ENCODE measurements at regions not wholly inside any gene's neighbourhood (a gene's known extent, or its start where the extent isn't known, plus 50 kb on each side); places are given as distances from the start of the nearest gene placed in this dataset.

- TF ChIP-seq ZBTB1 (CRISPR knock-in tag; IDR thresholded peaks at IDR 0.05; ENCODE audit: borderline replicate concordance), result no peak
- TF ChIP-seq PHF21A (CRISPR knock-in tag; IDR thresholded peaks at IDR 0.05), result no peak
- TF ChIP-seq, protein P1, sequence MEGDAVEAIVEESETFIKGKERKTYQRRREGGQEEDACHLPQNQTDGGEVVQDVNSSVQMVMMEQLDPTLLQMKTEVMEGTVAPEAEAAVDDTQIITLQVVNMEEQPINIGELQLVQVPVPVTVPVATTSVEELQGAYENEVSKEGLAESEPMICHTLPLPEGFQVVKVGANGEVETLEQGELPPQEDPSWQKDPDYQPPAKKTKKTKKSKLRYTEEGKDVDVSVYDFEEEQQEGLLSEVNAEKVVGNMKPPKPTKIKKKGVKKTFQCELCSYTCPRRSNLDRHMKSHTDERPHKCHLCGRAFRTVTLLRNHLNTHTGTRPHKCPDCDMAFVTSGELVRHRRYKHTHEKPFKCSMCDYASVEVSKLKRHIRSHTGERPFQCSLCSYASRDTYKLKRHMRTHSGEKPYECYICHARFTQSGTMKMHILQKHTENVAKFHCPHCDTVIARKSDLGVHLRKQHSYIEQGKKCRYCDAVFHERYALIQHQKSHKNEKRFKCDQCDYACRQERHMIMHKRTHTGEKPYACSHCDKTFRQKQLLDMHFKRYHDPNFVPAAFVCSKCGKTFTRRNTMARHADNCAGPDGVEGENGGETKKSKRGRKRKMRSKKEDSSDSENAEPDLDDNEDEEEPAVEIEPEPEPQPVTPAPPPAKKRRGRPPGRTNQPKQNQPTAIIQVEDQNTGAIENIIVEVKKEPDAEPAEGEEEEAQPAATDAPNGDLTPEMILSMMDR (CRISPR knock-in tag; IDR thresholded peaks at IDR 0.05), result no peak
- no peak for TF ChIP-seq DR1 (CRISPR knock-in tag; IDR thresholded peaks at IDR 0.05)
- TF ChIP-seq NFRKB (IDR thresholded peaks at IDR 0.05), result no peak
- TF ChIP-seq ZSCAN31 (CRISPR knock-in tag; IDR thresholded peaks at IDR 0.05; ENCODE audit: low read depth), result no peak
- no peak for TF ChIP-seq ARID2 (CRISPR knock-in tag; IDR thresholded peaks at IDR 0.05; ENCODE audit: borderline replicate concordance)
- TF ChIP-seq POLR2A (IDR thresholded peaks at IDR 0.05; ENCODE audit: insufficient read depth in 1 of 2, low read depth in 2 of 2, low read length in 2 of 2), result no peak
- no peak for TF ChIP-seq KDM1A (CRISPR knock-in tag; IDR thresholded peaks at IDR 0.05)
- TF ChIP-seq, protein P2, sequence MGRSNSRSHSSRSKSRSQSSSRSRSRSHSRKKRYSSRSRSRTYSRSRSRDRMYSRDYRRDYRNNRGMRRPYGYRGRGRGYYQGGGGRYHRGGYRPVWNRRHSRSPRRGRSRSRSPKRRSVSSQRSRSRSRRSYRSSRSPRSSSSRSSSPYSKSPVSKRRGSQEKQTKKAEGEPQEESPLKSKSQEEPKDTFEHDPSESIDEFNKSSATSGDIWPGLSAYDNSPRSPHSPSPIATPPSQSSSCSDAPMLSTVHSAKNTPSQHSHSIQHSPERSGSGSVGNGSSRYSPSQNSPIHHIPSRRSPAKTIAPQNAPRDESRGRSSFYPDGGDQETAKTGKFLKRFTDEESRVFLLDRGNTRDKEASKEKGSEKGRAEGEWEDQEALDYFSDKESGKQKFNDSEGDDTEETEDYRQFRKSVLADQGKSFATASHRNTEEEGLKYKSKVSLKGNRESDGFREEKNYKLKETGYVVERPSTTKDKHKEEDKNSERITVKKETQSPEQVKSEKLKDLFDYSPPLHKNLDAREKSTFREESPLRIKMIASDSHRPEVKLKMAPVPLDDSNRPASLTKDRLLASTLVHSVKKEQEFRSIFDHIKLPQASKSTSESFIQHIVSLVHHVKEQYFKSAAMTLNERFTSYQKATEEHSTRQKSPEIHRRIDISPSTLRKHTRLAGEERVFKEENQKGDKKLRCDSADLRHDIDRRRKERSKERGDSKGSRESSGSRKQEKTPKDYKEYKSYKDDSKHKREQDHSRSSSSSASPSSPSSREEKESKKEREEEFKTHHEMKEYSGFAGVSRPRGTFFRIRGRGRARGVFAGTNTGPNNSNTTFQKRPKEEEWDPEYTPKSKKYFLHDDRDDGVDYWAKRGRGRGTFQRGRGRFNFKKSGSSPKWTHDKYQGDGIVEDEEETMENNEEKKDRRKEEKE (IDR thresholded peaks at IDR 0.05), result no peak
- TF ChIP-seq ZSCAN30 (CRISPR knock-in tag; IDR thresholded peaks at IDR 0.05), result no peak
These were observed 51.3 kb upstream of the LRRN2 start for GRCh38 chr1:204736836-204737235.
